SK-N-SH (cell line): ENCODE measurements at regions not wholly inside any gene's neighbourhood (a gene's known extent, or its start where the extent isn't known, plus 50 kb on each side); places are given as distances from the start of the nearest gene placed in this dataset.

Experiments used
- CHD2 ChIP-seq: fragments of 150-350 bp; IDR thresholded peaks from 2 replicates; pipeline ENCODE4 v1.6.1; 2018; ENCODE audit warnings: low read length; ENCODE audit not compliant: partially characterized antibody
- MEF2A ChIP-seq: IDR thresholded peaks from 2 replicates; pipeline ENCODE4 v1.4.0; 2012; ENCODE audit warnings: low read depth, borderline replicate concordance
- POLR2AphosphoS5 ChIP-seq: IDR thresholded peaks from 2 replicates; pipeline ENCODE4 v1.6.1; 2012; ENCODE audit warnings: low read depth, low read length
- RCOR1 ChIP-seq: fragments of 150-350 bp; IDR thresholded peaks from 2 replicates; pipeline ENCODE4 v1.6.1; 2017; ENCODE audit warnings: antibody characterized with exemption, low read length
- TAF1 ChIP-seq: IDR thresholded peaks from 2 replicates; pipeline ENCODE4 v1.6.1; 2012; ENCODE audit warnings: low read depth, mild to moderate bottlenecking, low read length, moderate library complexity, borderline replicate concordance
- TF ChIP-seq, protein P1 (sequence below): fragments of 200-600 bp; sonication (generic); IDR thresholded peaks from 2 replicates; pipeline ENCODE4 v1.6.1; 2017; ENCODE audit warnings: antibody characterized with exemption, mild to moderate bottlenecking, moderate library complexity

DNA sequence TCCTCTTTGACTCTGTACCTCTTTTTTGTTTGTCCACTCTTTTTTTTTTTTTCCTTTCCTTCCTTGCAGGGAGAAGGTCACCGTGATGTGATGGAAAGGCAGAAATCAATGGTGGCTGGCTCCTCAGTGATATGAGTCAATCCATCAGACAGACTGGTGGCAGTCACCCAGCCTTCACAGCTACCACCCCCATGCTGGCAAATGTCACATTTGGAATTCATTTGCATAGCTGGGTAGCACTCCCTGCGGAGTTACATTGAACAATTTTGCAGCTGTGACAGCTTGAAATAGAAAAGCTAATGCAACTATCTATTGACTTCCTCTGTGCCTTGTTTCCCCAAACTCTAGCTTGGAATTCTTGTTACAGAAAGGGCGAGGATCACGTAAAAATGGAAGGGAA is 668.4 kb downstream of the C6orf118 start:
- TF ChIP-seq MEF2A (no peak), POLR2AphosphoS5 (no peak), CHD2 (no peak), TAF1 (no peak), RCOR1 (no peak)
- TF ChIP-seq, protein P1, sequence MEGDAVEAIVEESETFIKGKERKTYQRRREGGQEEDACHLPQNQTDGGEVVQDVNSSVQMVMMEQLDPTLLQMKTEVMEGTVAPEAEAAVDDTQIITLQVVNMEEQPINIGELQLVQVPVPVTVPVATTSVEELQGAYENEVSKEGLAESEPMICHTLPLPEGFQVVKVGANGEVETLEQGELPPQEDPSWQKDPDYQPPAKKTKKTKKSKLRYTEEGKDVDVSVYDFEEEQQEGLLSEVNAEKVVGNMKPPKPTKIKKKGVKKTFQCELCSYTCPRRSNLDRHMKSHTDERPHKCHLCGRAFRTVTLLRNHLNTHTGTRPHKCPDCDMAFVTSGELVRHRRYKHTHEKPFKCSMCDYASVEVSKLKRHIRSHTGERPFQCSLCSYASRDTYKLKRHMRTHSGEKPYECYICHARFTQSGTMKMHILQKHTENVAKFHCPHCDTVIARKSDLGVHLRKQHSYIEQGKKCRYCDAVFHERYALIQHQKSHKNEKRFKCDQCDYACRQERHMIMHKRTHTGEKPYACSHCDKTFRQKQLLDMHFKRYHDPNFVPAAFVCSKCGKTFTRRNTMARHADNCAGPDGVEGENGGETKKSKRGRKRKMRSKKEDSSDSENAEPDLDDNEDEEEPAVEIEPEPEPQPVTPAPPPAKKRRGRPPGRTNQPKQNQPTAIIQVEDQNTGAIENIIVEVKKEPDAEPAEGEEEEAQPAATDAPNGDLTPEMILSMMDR, result no peak
